PFSK-1 (cell line): ENCODE measurements at regions not wholly inside any gene's neighbourhood (a gene's known extent, or its start where the extent isn't known, plus 50 kb on each side); places are given as distances from the start of the nearest gene placed in this dataset.

ENCODE experiments used
- POLR2AphosphoS5 ChIP-seq: IDR thresholded peaks from 2 replicates; pipeline ENCODE4 v1.6.1; 2012; ENCODE audit warnings: low read depth, mild to moderate bottlenecking, control low read depth, low read length, moderate library complexity
- SIN3A ChIP-seq: IDR thresholded peaks from 2 replicates; pipeline ENCODE4 v1.6.1; 2012; ENCODE audit warnings: mild to moderate bottlenecking, low read length, moderate library complexity, borderline replicate concordance; ENCODE audit not compliant: insufficient read depth

- TF ChIP-seq POLR2AphosphoS5, result no peak
- TF ChIP-seq SIN3A, result no peak
These were observed 724.3 kb downstream of the TBC1D22A start for GRCh38 chr22:47486569-47487312.
